Hepatocyte (in vitro differentiated cells): ENCODE measurements at regions not wholly inside any gene's neighbourhood (a gene's known extent, or its start where the extent isn't known, plus 50 kb on each side); places are given as distances from the start of the nearest gene placed in this dataset.

Experiments used
- EZH2 ChIP-seq: fragments of 200-600 bp; sonication (generic); IDR thresholded peaks from 2 replicates; pipeline ENCODE4 v1.6.1; 2016; ENCODE audit warnings: antibody characterized with exemption, mild to moderate bottlenecking, borderline replicate concordance
- EZH2phosphoT487 ChIP-seq: fragments of 200-600 bp; sonication (generic); IDR thresholded peaks from one replicate; pipeline ENCODE4 v1.6.1; 2018; ENCODE audit warnings: antibody characterized with exemption, mild to moderate bottlenecking, low read depth, moderate library complexity; ENCODE audit not compliant: unreplicated experiment, severe bottlenecking
- TF ChIP-seq, protein P1 (sequence below): fragments of 200-600 bp; sonication (generic); IDR thresholded peaks from 2 replicates; pipeline ENCODE4 v1.5.1; 2016; ENCODE audit warnings: antibody characterized with exemption, mild to moderate bottlenecking; ENCODE audit not compliant: poor library complexity

DNA sequence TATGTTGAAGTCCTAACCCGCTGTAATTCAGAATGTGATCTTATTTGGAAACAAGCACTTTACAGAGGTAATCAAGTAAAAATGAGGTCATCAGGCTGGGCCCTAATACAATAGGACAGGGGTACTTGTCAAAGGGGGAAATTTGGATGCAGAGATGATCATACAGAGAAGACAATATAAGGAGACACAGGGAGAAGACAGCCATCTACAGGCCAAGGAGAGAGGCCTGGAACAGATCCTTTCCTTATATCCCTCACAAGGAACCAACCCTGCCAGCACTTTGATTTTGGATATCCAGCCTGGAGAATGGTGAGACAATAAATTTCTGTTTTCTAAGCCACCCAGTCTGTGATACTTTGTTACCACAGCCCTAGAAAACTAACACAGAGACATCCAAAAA lies 104.3 kb downstream of the METTL4 start:
- TF ChIP-seq, protein P1, sequence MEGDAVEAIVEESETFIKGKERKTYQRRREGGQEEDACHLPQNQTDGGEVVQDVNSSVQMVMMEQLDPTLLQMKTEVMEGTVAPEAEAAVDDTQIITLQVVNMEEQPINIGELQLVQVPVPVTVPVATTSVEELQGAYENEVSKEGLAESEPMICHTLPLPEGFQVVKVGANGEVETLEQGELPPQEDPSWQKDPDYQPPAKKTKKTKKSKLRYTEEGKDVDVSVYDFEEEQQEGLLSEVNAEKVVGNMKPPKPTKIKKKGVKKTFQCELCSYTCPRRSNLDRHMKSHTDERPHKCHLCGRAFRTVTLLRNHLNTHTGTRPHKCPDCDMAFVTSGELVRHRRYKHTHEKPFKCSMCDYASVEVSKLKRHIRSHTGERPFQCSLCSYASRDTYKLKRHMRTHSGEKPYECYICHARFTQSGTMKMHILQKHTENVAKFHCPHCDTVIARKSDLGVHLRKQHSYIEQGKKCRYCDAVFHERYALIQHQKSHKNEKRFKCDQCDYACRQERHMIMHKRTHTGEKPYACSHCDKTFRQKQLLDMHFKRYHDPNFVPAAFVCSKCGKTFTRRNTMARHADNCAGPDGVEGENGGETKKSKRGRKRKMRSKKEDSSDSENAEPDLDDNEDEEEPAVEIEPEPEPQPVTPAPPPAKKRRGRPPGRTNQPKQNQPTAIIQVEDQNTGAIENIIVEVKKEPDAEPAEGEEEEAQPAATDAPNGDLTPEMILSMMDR, result no peak
- no peak for TF ChIP-seq EZH2
- TF ChIP-seq EZH2phosphoT487, result no peak
